Esophagus squamous epithelium (tissue), 4 donors: ENCODE measurements at regions not wholly inside any gene's neighbourhood (a gene's known extent, or its start where the extent isn't known, plus 50 kb on each side); places are given as distances from the start of the nearest gene placed in this dataset.

Experiments used
- CTCF ChIP-seq, 6 experiments: fragments of 450-650 bp in 4 of 6; fragments of 200-600 bp in 2 of 6; sonication (generic) in 2 of 6; IDR thresholded peaks; one replicate each; pipeline ENCODE4 v1.5.1; 2016 to 2019; ENCODE audit warnings: antibody characterized with exemption in 6 of 6, mild to moderate bottlenecking in 4 of 6, moderate library complexity in 4 of 6
- POLR2A ChIP-seq, 4 donors: fragments of 450-650 bp; IDR thresholded peaks; one replicate each; pipeline ENCODE4 v1.6.1; 2017; ENCODE audit warnings: antibody characterized with exemption in 4 of 4, mild to moderate bottlenecking in 4 of 4, moderate library complexity in 3 of 4

GRCh38 chr5:84599964-84600363, 215.3 kb upstream of the EDIL3 start:
- TF ChIP-seq CTCF (IDR thresholded peaks at IDR 0.05): no peak
- TF ChIP-seq POLR2A (IDR thresholded peaks at IDR 0.05): no peak
